B cell (primary cell): ENCODE measurements at regions not wholly inside any gene's neighbourhood (a gene's known extent, or its start where the extent isn't known, plus 50 kb on each side); places are given as distances from the start of the nearest gene placed in this dataset.

ENCODE experiments used
- ATAC-seq: fragments of 200-7000 bp; cut with Tn5 transposase; one replicate; pipeline ENCODE4 v1.10.0; 2021; ENCODE audit warnings: low read depth, mild to moderate bottlenecking, moderate number of reproducible peaks, moderate library complexity
- CTCF ChIA-PET: fragments of 350-600 bp; sonication (Branson Sonifier 250); formaldehyde crosslinking; loops from one replicate; lab custom pipeline; 2021; ENCODE audit warnings: antibody characterized with exemption, inconsistent platforms; lab: Charles Lee
- POLR2A ChIA-PET: fragments of 350-600 bp; sonication (Branson Sonifier 250); formaldehyde crosslinking; loops from one replicate; lab custom pipeline; 2021; ENCODE audit warnings: antibody characterized with exemption; lab: Charles Lee
- DNase-seq: peaks from one replicate; pipeline ENCODE4 v3.0.0; 2013
- H2AFZ ChIP-seq: 2 replicates; pipeline ENCODE4 v1.6.1; 2012; ENCODE audit warnings: mild to moderate bottlenecking, low read depth, low read length; ENCODE audit not compliant: insufficient read depth, poor library complexity, severe bottlenecking
- H3K27ac ChIP-seq, 2 donors: 1 replicate in 1 of 2; 2 replicates in 1 of 2; pipeline ENCODE4 v1.5.1; 2012 to 2013; ENCODE audit warnings: low read length in 2 of 2, mild to moderate bottlenecking in 2 of 2, moderate library complexity in 1 of 2
- H3K27me3 ChIP-seq, 4 experiments: fragments of 200-600 bp in 1 of 4; sonication (generic) in 1 of 4; replicated peaks in 1 of 4; 1 replicate in 2 of 4; 2 replicates in 2 of 4; pipeline versions ENCODE4 v1.6.1 to v1.7.0; 2013 to 2016; ENCODE audit warnings: low read length in 3 of 4, mild to moderate bottlenecking in 2 of 4, mixed read lengths in 1 of 4, moderate library complexity in 1 of 4; ENCODE audit not compliant: insufficient read depth in 4 of 4, control insufficient read depth in 3 of 4; ENCODE audit errors: control extremely low read depth in 1 of 4
- H3K36me3 ChIP-seq, 2 experiments: replicated peaks in 1 of 2; 1 replicate in 1 of 2; 2 replicates in 1 of 2; pipeline versions ENCODE4 v1.6.1 to v1.7.1; 2013; ENCODE audit warnings: low read length in 1 of 2; ENCODE audit not compliant: insufficient read depth in 2 of 2, control insufficient read depth in 1 of 2; ENCODE audit errors: control extremely low read depth in 1 of 2, extremely low read depth in 1 of 2
- H3K4me1 ChIP-seq, 2 donors: fragments of 200-600 bp in 1 of 2; sonication (generic) in 1 of 2; 1 replicate in 1 of 2; 2 replicates in 1 of 2; pipeline versions ENCODE4 v1.5.1 to v1.6.1; 2013 to 2017; ENCODE audit warnings: low read length in 2 of 2; ENCODE audit not compliant: control insufficient read depth in 2 of 2, insufficient read depth in 2 of 2
- H3K4me2 ChIP-seq: replicated peaks from 2 replicates; pipeline ENCODE3; 2012; ENCODE audit warnings: mild to moderate bottlenecking, low read depth, low read length; ENCODE audit not compliant: poor library complexity, severe bottlenecking
- H3K4me3 ChIP-seq, 5 experiments: fragments of 200-600 bp in 1 of 5; sonication (generic) in 1 of 5; 1 replicate in 3 of 5; 2 replicates in 2 of 5; pipeline versions ENCODE4 v1.5.1 to v1.7.0; 2011 to 2016; ENCODE audit warnings: low read length in 4 of 5, mild to moderate bottlenecking in 4 of 5, low read depth in 2 of 5, control low read depth in 1 of 5, moderate library complexity in 1 of 5; ENCODE audit not compliant: insufficient read depth in 1 of 5; ENCODE audit errors: control extremely low read depth in 1 of 5, extremely low read depth in 1 of 5
- H3K79me2 ChIP-seq: fragments of 200-600 bp; sonication (generic); one replicate; pipeline ENCODE4 v1.6.0; 2016; ENCODE audit warnings: low read length; ENCODE audit not compliant: control insufficient read depth, insufficient read depth
- H3K9ac ChIP-seq: fragments of 200-600 bp; sonication (generic); 2 replicates; pipeline ENCODE4 v1.6.1; 2017; ENCODE audit warnings: mild to moderate bottlenecking, low read length, moderate library complexity
- H3K9me3 ChIP-seq, 3 donors: one replicate each; pipeline versions ENCODE4 v1.6.1 to v1.7.1; 2013; ENCODE audit warnings: low read length in 2 of 3; ENCODE audit not compliant: control insufficient read depth in 2 of 3, insufficient read depth in 1 of 3; ENCODE audit errors: control extremely low read depth in 1 of 3
- H4K20me1 ChIP-seq: 2 replicates; pipeline ENCODE4 v1.6.0; 2012; ENCODE audit warnings: mild to moderate bottlenecking, low read length; ENCODE audit not compliant: insufficient read depth, control insufficient read depth, poor library complexity, severe bottlenecking
- H3K27ac Mint-ChIP-seq: one replicate; pipeline ENCODE4 v1.8.0; 2021; ENCODE audit warnings: mixed read lengths
- H3K27me3 Mint-ChIP-seq: one replicate; pipeline ENCODE4 v1.8.0; 2021; ENCODE audit warnings: mixed read lengths
- H3K4me1 Mint-ChIP-seq: one replicate; pipeline ENCODE4 v1.8.0; 2021; ENCODE audit warnings: mixed read lengths
- H3K4me3 Mint-ChIP-seq: one replicate; pipeline ENCODE4 v1.8.0; 2021; ENCODE audit warnings: mixed read lengths
- H3K9me3 Mint-ChIP-seq: one replicate; pipeline ENCODE4 v1.8.0; 2022; ENCODE audit warnings: mixed read lengths; ENCODE audit not compliant: insufficient read depth
- EZH2 ChIP-seq: IDR thresholded peaks from 2 replicates; pipeline ENCODE4 v1.6.1; 2012; ENCODE audit warnings: borderline replicate concordance, low read depth, mild to moderate bottlenecking, moderate library complexity, low read length; ENCODE audit not compliant: insufficient read depth, poor library complexity, severe bottlenecking
- WGBS: methylation state at CpG from one replicate; pipeline ENCODE4 v1.1.5; 2013; ENCODE audit warnings: missing lambda C conversion rate; ENCODE audit not compliant: insufficient coverage; 5-methylcytosine and 5-hydroxymethylcytosine counted together
- intact Hi-C: fragments of 100-400 bp; cut with micrococcal nuclease; formaldehyde crosslinking; loops from one replicate; pipeline ENCODE4 v1.10.0; 2022
- TF ChIP-seq, protein P1 (sequence below): fragments of 200-600 bp; IDR thresholded peaks from one replicate; pipeline ENCODE4 v1.8.0; 2022; ENCODE audit warnings: antibody characterized with exemption, mild to moderate bottlenecking

DNA sequence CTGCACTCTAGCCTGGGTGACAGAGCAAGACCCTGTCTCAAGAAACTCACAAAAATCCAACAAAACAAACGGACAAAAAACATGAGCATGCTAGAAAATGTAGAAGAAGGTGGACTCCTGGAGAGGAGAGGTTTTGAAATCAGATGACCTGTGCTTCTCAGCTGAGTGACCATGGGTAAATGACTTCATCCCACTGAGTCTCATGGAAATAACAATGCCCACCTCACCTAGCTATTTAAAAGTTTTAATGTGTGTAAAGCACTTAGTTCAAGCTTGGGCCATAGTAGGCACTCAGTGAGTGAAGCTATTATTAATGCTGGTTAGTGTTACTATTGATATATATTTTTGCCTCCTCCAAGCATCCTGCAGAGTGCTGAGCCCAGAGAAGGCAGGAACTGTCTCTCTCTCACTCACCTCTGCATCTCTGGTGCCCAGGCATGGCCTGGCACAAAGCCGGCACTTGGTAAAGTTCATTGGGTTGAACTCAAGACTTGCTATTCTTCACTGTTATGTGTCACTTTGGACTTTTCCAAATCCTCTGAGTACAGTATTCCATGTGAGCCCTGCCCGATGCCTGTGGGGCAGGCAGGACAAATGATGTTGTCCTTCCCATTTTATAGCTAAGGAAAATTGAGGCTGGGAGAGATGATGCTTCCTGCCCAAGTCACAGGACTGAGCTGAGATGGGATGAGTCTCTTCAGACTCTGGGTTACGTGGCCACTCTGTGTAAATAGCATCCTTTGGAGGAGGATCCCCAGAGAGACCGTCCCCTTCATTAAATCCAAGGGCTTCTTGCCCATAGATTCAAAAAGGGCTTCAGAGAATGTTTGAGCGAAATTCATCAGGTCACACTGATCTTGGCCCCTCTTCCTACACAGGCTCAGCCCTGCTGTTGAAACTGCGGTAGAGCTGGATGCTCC is 81.4 kb upstream of the EMX2 start:
- Mint-ChIP-seq H3K9me3 (no peaks in the 10 kb centered on the region), H3K27me3 (peaks cover 13% of the 10 kb centered on the region), H3K4me1 (no peaks in the 10 kb centered on the region), H3K27ac (no peak overlapping the region), H3K4me3 (no peak overlapping the region)
- H3K4me1 ChIP-seq, result no peaks in the 10 kb centered on the region
- no peak overlapping the region for H3K9ac ChIP-seq
- intact Hi-C loops, result no loop called here
- ATAC-seq (no peak), DNase-seq (no peak)
- H3K4me3 ChIP-seq, result no peak overlapping the region
- no peak overlapping the region for H3K27ac ChIP-seq
- no peaks in the 10 kb centered on the region for H3K36me3 ChIP-seq
- H4K20me1 ChIP-seq, result no peaks in the 10 kb centered on the region
- ChIA-PET CTCF (no interaction called here), POLR2A (no interaction called here)
- TF ChIP-seq, protein P1, sequence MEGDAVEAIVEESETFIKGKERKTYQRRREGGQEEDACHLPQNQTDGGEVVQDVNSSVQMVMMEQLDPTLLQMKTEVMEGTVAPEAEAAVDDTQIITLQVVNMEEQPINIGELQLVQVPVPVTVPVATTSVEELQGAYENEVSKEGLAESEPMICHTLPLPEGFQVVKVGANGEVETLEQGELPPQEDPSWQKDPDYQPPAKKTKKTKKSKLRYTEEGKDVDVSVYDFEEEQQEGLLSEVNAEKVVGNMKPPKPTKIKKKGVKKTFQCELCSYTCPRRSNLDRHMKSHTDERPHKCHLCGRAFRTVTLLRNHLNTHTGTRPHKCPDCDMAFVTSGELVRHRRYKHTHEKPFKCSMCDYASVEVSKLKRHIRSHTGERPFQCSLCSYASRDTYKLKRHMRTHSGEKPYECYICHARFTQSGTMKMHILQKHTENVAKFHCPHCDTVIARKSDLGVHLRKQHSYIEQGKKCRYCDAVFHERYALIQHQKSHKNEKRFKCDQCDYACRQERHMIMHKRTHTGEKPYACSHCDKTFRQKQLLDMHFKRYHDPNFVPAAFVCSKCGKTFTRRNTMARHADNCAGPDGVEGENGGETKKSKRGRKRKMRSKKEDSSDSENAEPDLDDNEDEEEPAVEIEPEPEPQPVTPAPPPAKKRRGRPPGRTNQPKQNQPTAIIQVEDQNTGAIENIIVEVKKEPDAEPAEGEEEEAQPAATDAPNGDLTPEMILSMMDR, result no peak
- no peak for TF ChIP-seq EZH2
- WGBS, result 87% methylated on average over 5 of the region's 7 CpGs
- H3K4me2 ChIP-seq, result no peak overlapping the region
- H2AFZ ChIP-seq, result no peak overlapping the region
- H3K79me2 ChIP-seq, result no peaks in the 10 kb centered on the region
- H3K27me3 ChIP-seq, result peaks cover 0 to 7% (median 0%) of the 10 kb centered on the region in 4 experiments
- H3K9me3 ChIP-seq, result peaks cover 0 to 4% (median 0%) of the 10 kb centered on the region in 3 donors

DNA sequence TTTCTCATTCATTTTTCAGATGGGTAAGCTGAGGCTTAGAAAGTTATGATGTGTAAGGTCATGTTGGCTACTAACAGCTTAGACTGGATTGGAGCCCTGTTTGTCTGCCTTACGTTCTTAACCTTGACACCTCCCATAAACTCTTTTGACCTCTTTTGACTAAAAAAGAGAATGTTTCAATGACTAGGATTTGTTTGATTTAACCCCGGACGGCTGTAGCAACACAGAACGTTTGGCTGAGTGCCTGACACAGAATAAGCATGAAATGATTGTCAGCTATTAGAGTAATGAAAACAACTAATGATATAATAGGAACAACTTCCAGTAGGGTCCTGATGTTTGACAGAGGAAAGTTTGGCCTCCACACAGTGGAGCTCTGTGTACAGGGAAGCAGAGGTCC is 83.3 kb upstream of the PDZD8 start:
- no peak overlapping the region for H3K27ac ChIP-seq
- H3K4me3 ChIP-seq, result no peak overlapping the region
- H3K36me3 ChIP-seq, result no peaks in the 10 kb centered on the region
- no peaks in the 10 kb centered on the region for H3K79me2 ChIP-seq
- intact Hi-C loops, result no loop called here
- peaks cover 0 to 15% (median 0%) of the 10 kb centered on the region in 3 donors for H3K9me3 ChIP-seq
- no peaks in the 10 kb centered on the region for H3K9me3 Mint-ChIP-seq
- no peak overlapping the region for H3K27ac Mint-ChIP-seq
- TF ChIP-seq, protein P1, result no peak
- no peak for TF ChIP-seq EZH2
- H4K20me1 ChIP-seq, result no peaks in the 10 kb centered on the region
- WGBS, result no CpG with 5 or more reads among the region's 4 CpGs
- H3K27me3 Mint-ChIP-seq, result peaks cover 13% of the 10 kb centered on the region
- no peak overlapping the region for H3K9ac ChIP-seq
- ATAC-seq (no peak), DNase-seq (no peak)
- H3K4me3 Mint-ChIP-seq, result no peak overlapping the region
- H3K4me2 ChIP-seq, result no peak overlapping the region
- no peak overlapping the region for H2AFZ ChIP-seq
- ChIA-PET POLR2A (no interaction called here), CTCF (interaction anchor here (0.5 kb wide), 1 partner anchor 38 kb away, joined by 5 read pairs; no protein-coding TSS in a partner anchor)
- no peaks in the 10 kb centered on the region for H3K4me1 Mint-ChIP-seq
- no peaks in the 10 kb centered on the region for H3K4me1 ChIP-seq
- H3K27me3 ChIP-seq, result peaks cover 0 to 7% (median 0%) of the 10 kb centered on the region in 4 experiments
